ENCODE measurements at regions not wholly inside any gene's neighbourhood (a gene's known extent, or its start where the extent isn't known, plus 50 kb on each side); places are given as distances from the start of the nearest gene placed in this dataset.

- TF ChIP-seq, protein P1, sequence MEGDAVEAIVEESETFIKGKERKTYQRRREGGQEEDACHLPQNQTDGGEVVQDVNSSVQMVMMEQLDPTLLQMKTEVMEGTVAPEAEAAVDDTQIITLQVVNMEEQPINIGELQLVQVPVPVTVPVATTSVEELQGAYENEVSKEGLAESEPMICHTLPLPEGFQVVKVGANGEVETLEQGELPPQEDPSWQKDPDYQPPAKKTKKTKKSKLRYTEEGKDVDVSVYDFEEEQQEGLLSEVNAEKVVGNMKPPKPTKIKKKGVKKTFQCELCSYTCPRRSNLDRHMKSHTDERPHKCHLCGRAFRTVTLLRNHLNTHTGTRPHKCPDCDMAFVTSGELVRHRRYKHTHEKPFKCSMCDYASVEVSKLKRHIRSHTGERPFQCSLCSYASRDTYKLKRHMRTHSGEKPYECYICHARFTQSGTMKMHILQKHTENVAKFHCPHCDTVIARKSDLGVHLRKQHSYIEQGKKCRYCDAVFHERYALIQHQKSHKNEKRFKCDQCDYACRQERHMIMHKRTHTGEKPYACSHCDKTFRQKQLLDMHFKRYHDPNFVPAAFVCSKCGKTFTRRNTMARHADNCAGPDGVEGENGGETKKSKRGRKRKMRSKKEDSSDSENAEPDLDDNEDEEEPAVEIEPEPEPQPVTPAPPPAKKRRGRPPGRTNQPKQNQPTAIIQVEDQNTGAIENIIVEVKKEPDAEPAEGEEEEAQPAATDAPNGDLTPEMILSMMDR (IDR thresholded peaks at IDR 0.05; ENCODE audit: low read depth, low read length): no peak
- TF ChIP-seq EZH2phosphoT487 (IDR thresholded peaks at IDR 0.05; ENCODE audit: low read depth): no peak
These were observed 1084.2 kb downstream of the TUSC7 start for GRCh38 chr3:117793622-117794265.

All from OCI-LY3 (cell line).